PC-9 (cell line): ENCODE measurements at regions not wholly inside any gene's neighbourhood (a gene's known extent, or its start where the extent isn't known, plus 50 kb on each side); places are given as distances from the start of the nearest gene placed in this dataset.

ENCODE experiments used
- BruUV-seq: library from RNA; stranded (reverse); fragments of 400-500 nt; replicated peaks from 2 replicates; lab custom pipeline; 2021; lab: Mats Ljungman, UMichigan
- CTCF ChIA-PET: fragments of 300-600 bp; sonication (Branson Sonifier 250); formaldehyde crosslinking; loops from one replicate; lab custom pipeline; 2022; ENCODE audit warnings: antibody characterized with exemption; lab: Charles Lee
- POLR2A ChIA-PET: fragments of 300-600 bp; sonication (Branson Sonifier 250); formaldehyde crosslinking; loops from one replicate; lab custom pipeline; 2022; ENCODE audit warnings: antibody characterized with exemption; ENCODE audit not compliant: unreplicated experiment; lab: Charles Lee
- DNase-seq, 2 experiments: peaks; one replicate each; pipeline versions ENCODE4 v3.0.0 to v3.0.0-alpha.2; 2015 to 2022; ENCODE audit warnings: mixed read lengths in 1 of 2
- H2AFZ ChIP-seq: fragments of 200-600 bp; sonication (generic); 2 replicates; pipeline ENCODE4 v1.8.1; 2017; ENCODE audit warnings: antibody characterized with exemption
- H3F3A ChIP-seq: fragments of 200-600 bp; sonication (generic); 2 replicates; pipeline ENCODE4 v1.8.1; 2017; ENCODE audit warnings: antibody characterized with exemption, mild to moderate bottlenecking, low read depth; ENCODE audit not compliant: insufficient read depth
- H3K27ac ChIP-seq: fragments of 200-600 bp; sonication (generic); 2 replicates; pipeline ENCODE4 v1.6.1; 2016; ENCODE audit warnings: mixed run types
- H3K27me3 ChIP-seq: fragments of 200-600 bp; sonication (generic); 2 replicates; pipeline ENCODE4 v1.6.1; 2016; ENCODE audit warnings: low read depth, mixed run types; ENCODE audit not compliant: insufficient read depth
- H3K36me3 ChIP-seq: fragments of 200-600 bp; sonication (generic); 2 replicates; pipeline ENCODE4 v1.6.1; 2016; ENCODE audit warnings: low read depth, mixed run types
- H3K4me1 ChIP-seq: fragments of 200-600 bp; sonication (generic); replicated peaks from 2 replicates; pipeline ENCODE4 v1.6.1; 2016; ENCODE audit warnings: mixed run types; ENCODE audit not compliant: insufficient read depth
- H3K4me2 ChIP-seq: fragments of 200-600 bp; sonication (generic); 2 replicates; pipeline ENCODE4 v1.6.1; 2017; ENCODE audit warnings: mixed run types
- H3K4me3 ChIP-seq: fragments of 200-600 bp; sonication (generic); 2 replicates; pipeline ENCODE4 v1.6.1; 2016; ENCODE audit warnings: mixed run types
- H3K79me2 ChIP-seq: fragments of 200-600 bp; sonication (generic); 2 replicates; pipeline ENCODE4 v1.6.1; 2017; ENCODE audit warnings: low read depth, mixed run types
- H3K9me2 ChIP-seq: fragments of 200-600 bp; sonication (generic); 2 replicates; pipeline ENCODE4 v1.8.1; 2017; ENCODE audit warnings: mild to moderate bottlenecking; ENCODE audit not compliant: insufficient read depth
- H3K9me3 ChIP-seq: fragments of 200-600 bp; sonication (generic); 2 replicates; pipeline ENCODE4 v1.8.1; 2016; ENCODE audit warnings: low read depth; ENCODE audit not compliant: insufficient read depth
- H4K20me1 ChIP-seq: fragments of 200-600 bp; sonication (generic); 2 replicates; pipeline ENCODE4 v1.8.1; 2017; ENCODE audit not compliant: insufficient read depth
- CTCF ChIP-seq: fragments of 200-600 bp; sonication (generic); conservative IDR thresholded peaks from 2 replicates; pipeline ENCODE4 v1.6.1; 2017; ENCODE audit warnings: mixed run types, antibody characterized with exemption, mild to moderate bottlenecking, moderate library complexity
- EZH2 ChIP-seq: fragments of 200-600 bp; sonication (generic); IDR thresholded peaks from 2 replicates; pipeline ENCODE4 v1.8.0; 2017; ENCODE audit warnings: antibody characterized with exemption, low read depth
- intact Hi-C: fragments of 100-400 bp; cut with micrococcal nuclease; formaldehyde crosslinking; loops from one replicate; pipeline ENCODE4 v1.10.0; 2022; ENCODE audit not compliant: unreplicated experiment

DNA sequence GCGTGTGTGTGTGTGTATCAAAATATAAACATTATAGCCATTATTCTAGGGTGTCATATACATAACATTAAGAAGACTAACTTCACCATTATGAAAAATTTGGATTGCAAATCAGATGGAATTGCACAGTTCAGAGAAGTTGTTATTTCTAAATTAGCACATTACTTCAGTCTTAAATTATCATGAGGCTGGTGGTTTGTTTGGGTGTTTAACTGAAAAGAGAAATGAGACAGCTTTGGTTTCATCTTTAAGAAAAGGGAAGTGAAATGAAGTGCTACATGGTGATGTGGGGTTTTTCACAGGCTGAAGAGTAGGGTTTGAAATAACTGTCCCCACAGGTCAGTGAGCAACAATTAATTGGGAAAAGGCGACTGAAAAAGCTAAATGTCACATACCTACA, 161.2 kb upstream of the XIRP2 start:
- Histone ChIP-seq H3K36me3 (no peaks in the 10 kb centered on the region), H3K4me3 (no peak overlapping the region), H3K9me2 (no peaks in the 10 kb centered on the region), H4K20me1 (no peaks in the 10 kb centered on the region), H3F3A (no peaks in the 10 kb centered on the region), H3K9me3 (no peaks in the 10 kb centered on the region), H3K27ac (no peak overlapping the region), H3K4me2 (no peak overlapping the region), H3K27me3 (no peaks in the 10 kb centered on the region), H2AFZ (no peak overlapping the region), H3K79me2 (no peaks in the 10 kb centered on the region), H3K4me1 (no peaks in the 10 kb centered on the region)
- intact Hi-C loops: no loop called here
- CTCF ChIA-PET: no interaction called here
- TF ChIP-seq CTCF: no peak
- TF ChIP-seq EZH2: no peak
- no TSS peak for BruUV-seq
- DNase-seq: no peak
- POLR2A ChIA-PET: no interaction called here

GRCh38 chr2:166725927-166726924, 162.1 kb upstream of the XIRP2 start:
- Histone ChIP-seq H3K27me3 (no peaks in the 10 kb centered on the region), H3K27ac (no peak overlapping the region), H3F3A (no peaks in the 10 kb centered on the region), H3K9me3 (no peaks in the 10 kb centered on the region), H4K20me1 (no peaks in the 10 kb centered on the region), H3K36me3 (no peaks in the 10 kb centered on the region), H3K79me2 (no peaks in the 10 kb centered on the region), H3K4me2 (no peak overlapping the region), H3K9me2 (no peaks in the 10 kb centered on the region), H2AFZ (no peak overlapping the region), H3K4me1 (no peaks in the 10 kb centered on the region), H3K4me3 (no peak overlapping the region)
- intact Hi-C loops: no loop called here
- TF ChIP-seq EZH2: no peak
- TF ChIP-seq CTCF: no peak
- ChIA-PET CTCF (no interaction called here), POLR2A (no interaction called here)
- no TSS peak for BruUV-seq
- DNase-seq: no peak

- Histone ChIP-seq H3K27ac (no peak overlapping the region), H3F3A (no peaks in the 10 kb centered on the region), H3K9me3 (no peaks in the 10 kb centered on the region), H3K4me2 (no peak overlapping the region), H3K4me1 (no peaks in the 10 kb centered on the region), H4K20me1 (no peaks in the 10 kb centered on the region), H3K27me3 (no peaks in the 10 kb centered on the region), H3K9me2 (no peaks in the 10 kb centered on the region), H3K4me3 (no peak overlapping the region), H2AFZ (no peak overlapping the region), H3K36me3 (no peaks in the 10 kb centered on the region), H3K79me2 (no peaks in the 10 kb centered on the region)
- no TSS peak for BruUV-seq
- POLR2A ChIA-PET: no interaction called here
- TF ChIP-seq CTCF (no peak), EZH2 (no peak)
- CTCF ChIA-PET: no interaction called here
- DNase-seq: no peak
- intact Hi-C loops: no loop called here
Observed at GRCh38 chr2:166716968-166717367, 171.3 kb upstream of the XIRP2 start.
